22Rv1 (cell line): ENCODE measurements at regions not wholly inside any gene's neighbourhood (a gene's known extent, or its start where the extent isn't known, plus 50 kb on each side); places are given as distances from the start of the nearest gene placed in this dataset.

ENCODE experiments used
- ZFX ChIP-seq: fragments of 450-650 bp; IDR thresholded peaks from 2 replicates; pipeline ENCODE4 v1.6.1; 2017; ENCODE audit warnings: antibody characterized with exemption, borderline replicate concordance
- TF ChIP-seq, protein P1 (sequence below): fragments of 450-650 bp; IDR thresholded peaks from 2 replicates; pipeline ENCODE4 v1.5.1; 2017; ENCODE audit warnings: mild to moderate bottlenecking

DNA sequence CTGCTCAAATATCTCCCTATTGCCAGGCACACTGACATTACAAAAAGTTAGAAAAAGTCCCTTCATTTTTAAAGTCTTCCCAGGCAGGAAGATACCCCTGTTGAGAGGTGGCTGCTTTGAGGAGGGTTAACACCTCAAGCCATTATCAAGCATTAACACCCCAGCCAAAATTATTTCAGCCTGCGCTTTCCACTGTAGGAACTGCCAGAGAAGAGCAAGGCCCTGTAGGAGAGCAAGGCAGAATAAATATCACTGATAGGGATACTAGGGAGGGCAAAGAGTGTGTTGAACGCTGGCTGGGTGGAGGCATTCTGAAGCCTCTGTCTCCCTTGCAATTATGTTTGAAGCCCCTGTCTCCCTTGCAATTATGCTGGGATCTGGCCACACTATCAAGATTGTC lies 1020.7 kb upstream of the CELF4 start:
- TF ChIP-seq, protein P1, sequence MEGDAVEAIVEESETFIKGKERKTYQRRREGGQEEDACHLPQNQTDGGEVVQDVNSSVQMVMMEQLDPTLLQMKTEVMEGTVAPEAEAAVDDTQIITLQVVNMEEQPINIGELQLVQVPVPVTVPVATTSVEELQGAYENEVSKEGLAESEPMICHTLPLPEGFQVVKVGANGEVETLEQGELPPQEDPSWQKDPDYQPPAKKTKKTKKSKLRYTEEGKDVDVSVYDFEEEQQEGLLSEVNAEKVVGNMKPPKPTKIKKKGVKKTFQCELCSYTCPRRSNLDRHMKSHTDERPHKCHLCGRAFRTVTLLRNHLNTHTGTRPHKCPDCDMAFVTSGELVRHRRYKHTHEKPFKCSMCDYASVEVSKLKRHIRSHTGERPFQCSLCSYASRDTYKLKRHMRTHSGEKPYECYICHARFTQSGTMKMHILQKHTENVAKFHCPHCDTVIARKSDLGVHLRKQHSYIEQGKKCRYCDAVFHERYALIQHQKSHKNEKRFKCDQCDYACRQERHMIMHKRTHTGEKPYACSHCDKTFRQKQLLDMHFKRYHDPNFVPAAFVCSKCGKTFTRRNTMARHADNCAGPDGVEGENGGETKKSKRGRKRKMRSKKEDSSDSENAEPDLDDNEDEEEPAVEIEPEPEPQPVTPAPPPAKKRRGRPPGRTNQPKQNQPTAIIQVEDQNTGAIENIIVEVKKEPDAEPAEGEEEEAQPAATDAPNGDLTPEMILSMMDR = no peak
- TF ChIP-seq ZFX = no peak
